Right forelimb (tissue), 1 donor: ENCODE measurements at regions not wholly inside any gene's neighbourhood (a gene's known extent, or its start where the extent isn't known, plus 50 kb on each side); places are given as distances from the start of the nearest gene placed in this dataset.

ENCODE experiments used
- DNase-seq: peaks from one replicate; pipeline ENCODE4 v3.0.0-alpha.2; 2018

DNA sequence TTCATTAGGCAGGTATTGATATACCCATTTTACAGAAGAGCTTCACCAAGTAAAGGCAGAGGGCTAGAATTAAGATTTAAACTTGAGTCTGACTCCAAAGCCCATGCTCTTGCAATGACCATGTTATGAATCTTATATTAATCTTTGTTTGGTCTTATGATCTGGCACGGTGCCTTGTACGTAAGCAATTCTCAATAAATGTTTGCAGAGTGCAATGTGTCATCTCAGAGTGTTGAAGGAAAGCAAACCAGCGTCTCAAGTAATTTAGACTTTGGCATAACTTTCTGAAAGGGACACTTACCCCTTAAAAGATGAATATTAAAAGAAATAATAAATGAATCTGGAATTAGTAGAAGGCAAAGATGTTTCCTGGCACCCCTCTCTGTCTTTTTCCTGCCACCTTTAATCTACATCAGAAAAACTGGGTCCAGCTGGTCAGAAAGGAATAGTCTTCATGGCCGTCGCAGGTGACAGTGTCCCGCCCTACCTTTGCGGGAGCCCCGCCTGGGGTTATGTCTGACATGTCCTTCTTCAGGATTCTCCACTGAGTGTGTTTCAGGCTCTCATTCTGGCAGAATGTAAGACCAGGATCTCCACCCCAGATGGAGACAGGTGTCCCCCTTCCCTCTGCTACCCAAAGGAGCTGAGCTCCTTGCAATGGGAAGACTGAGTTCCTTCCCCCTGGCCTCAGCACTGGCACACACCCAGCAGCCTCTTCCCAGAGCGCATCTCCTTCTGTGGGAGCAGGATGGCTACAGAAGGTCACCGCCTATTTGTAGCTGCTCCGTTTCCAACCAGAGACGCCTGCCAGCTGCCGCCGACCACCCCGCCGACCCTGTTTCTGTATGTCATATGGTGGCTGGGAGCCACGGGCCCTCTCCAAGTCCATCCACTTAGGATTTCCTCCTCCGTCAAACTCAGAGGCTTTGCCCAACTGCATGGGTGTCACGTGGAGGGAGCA lies 266.3 kb upstream of the ECI2 start:
- DNase-seq, result no peak

GRCh38 chr6:4399656-4400055 lies 264.3 kb upstream of the ECI2 start:
- no peak for DNase-seq

GRCh38 chr6:4398791-4399190 lies 263.4 kb upstream of the ECI2 start:
- no peak for DNase-seq

DNA sequence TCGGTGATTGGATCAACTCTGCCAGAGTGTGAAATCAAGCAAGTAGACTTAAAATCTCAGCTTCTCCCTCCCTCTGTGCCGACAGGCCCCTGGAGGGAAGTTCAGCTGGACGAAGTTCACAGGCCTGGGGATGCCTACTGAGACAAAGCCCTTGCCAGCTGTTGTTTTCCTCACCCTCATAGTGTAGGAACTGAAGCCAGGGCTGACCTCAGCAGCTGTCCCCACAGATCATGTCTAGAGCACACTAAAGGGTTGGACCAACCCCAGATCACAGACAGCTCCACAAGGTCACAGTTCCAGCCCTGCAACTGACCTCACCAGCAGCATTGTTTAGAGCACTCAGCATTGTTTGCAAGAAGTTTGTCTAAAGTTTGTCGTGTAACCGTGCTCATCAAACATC lies 261.9 kb upstream of the ECI2 start:
- no peak for DNase-seq

DNA sequence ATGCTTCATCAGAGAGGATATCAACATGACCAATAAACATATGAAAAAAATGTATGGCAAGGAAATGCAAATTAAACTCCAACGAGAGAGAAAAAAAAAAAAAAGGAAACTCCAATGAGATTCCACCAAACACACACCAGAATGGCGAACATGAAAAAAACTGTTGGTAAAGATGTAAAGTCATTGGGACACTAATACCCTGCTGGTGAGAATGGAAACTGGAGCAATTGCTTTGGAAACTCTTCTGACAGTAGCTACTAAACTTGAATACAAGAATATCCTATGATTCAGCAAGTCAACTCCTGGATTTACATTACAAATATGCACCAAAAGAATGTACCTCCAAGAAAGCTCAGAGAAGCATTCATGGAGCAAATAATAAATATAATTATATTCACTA lies 260.7 kb upstream of the ECI2 start:
- DNase-seq, result no peak

DNA sequence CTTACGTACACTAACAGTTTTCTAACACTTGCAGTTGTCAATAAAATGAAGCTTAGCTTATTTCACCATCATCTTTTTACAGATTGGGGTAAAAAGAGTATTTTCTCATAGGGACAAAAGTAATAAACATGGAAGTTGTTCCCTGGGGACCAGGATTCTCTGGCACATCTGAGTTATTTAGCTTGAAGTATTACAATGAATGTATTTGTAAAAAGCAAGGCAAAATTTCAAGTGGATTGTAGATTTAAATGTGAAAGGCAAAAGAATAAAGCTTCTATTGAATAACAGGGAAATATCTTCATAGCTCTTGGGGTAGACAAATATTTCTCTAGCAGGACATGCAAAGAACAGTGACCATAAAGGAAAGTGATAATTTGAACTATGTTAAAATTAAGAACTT lies 260.0 kb upstream of the ECI2 start:
- DNase-seq, result no peak

DNA sequence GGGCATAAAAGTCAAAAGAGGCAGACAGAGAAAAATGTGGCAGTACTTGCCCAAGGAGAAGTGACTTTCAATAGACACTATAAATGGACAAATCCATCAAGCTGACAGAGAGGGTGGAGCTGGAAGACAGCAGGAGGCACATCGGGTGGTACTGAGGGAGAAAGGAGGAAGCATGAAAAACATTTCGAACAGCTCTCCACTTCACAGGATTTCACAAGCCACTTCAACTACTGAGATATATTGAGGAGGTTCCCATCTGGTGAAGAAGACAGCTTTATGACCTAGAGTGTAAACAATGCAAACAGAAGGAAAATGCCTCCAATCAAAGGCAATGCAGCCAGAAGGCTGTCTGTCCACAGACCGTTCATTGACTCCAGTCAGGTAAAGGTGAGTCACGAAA lies 259.4 kb upstream of the ECI2 start:
- no peak for DNase-seq

- DNase-seq, result no peak
These were observed 253.3 kb upstream of the ECI2 start for GRCh38 chr6:4388675-4389074.

DNA sequence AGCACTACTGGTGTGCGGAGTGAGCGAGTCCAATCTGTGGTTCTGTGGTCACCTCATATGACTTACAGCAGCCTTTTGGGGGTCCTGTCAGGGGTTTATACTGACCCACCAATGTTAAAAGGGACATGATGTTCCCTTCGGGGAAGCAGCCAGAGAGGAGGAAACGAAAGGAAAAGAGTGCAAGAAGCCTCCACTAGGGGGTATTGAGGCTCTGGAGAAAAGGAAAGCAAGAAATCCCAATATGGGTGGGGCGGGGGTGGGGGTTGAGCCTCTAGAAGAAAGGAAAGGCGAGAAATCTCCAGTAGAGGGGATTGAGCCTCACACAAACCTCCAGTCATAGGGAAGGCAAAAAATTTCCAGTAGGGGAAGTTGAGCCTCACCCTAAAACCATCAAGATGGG lies 249.3 kb upstream of the ECI2 start:
- no peak for DNase-seq

GRCh38 chr6:4383910-4384638 lies 248.7 kb upstream of the ECI2 start:
- no peak for DNase-seq

DNA sequence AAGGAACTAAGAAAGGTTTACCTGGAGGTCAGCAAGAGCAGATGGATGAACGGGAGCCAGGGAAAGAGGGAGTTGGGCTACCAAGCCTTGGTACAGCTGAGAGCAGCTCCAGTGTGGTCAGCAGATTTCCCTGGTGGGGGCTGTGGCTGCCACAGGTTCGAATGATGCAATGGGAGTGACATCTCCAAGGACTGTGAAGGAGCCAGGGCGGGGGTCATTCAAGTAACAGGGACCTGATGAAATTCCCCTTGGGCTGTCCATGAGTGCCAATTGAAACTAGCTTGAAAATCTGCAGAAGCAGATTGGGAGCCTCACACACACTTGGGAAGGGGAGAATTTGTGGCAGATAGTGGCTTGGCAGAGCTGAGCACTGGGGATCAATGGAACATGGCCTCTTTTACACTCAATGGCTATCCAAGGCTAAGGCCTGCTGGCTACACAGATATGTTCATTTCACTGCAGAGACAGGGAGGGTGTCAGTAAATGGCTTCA lies 247.0 kb upstream of the ECI2 start:
- no peak for DNase-seq

- DNase-seq, result no peak
These were observed 246.0 kb upstream of the ECI2 start for GRCh38 chr6:4381381-4381780.

DNA sequence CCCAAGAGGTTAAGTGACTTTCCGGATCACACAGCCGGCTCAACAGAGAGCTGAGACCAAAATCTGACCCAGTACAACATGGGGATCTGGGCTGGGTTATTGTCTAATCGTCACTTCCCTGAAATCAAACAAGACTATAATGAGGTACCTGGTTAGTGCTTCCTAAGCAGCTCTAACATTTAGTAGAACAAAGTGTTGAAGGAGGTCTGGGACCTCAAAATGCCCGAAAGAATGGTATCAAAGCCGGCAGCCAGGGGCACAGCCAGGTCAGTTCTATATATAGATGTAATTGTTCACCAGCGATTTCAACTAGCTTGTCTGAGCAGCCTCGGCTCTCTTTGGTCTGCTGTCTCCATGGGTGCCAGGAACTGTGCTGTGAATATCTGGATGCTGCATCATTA lies 245.5 kb upstream of the ECI2 start:
- DNase-seq, result no peak

DNA sequence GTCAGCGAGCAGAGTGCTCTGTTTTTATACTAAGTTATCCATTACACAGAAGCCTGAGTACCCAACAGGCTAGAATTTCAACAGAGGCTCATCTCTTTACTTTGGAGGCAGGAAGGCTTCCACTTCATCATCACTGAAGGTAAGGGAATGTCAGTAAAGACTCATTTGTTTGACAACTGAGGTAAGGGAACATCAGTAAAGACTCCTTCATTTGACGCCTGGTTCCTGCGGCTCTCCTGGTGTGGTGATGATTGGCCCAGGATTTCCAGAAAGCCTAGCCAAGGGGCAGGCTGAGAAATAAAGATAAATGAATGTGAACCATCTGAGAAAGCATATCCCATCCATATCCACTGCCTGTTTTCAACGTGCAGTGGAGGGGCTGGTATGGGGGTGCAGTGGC lies 244.6 kb upstream of the ECI2 start:
- no peak for DNase-seq

GRCh38 chr6:4378319-4378996 lies 243.1 kb upstream of the ECI2 start:
- no peak for DNase-seq

GRCh38 chr6:4377603-4378002 lies 242.2 kb upstream of the ECI2 start:
- no peak for DNase-seq

GRCh38 chr6:4374216-4374615 lies 238.8 kb upstream of the ECI2 start:
- peak; percentile 46 for DNase-seq

DNA sequence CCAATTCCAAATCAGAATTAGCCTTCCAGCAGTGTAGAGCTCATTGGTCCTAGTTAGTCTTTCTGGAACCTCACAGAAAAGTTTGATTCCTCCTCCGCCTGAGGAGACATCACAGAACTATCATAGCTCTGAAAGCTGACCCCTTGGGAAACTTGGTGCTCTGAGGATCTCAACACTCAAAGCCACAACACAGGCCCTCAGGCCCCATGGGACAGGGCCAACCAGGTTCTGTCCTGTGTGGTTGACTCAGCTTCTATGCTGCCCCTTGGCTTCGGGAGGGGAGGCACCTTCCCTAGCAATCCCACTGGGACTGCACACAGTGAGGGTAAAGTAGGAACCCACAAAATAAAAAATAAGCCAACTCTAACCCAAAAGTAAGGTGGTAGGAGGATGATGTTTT lies 237.5 kb upstream of the ECI2 start:
- no peak for DNase-seq

GRCh38 chr6:4371207-4371921 lies 236.0 kb upstream of the ECI2 start:
- no peak for DNase-seq

GRCh38 chr6:4370066-4370465 lies 234.7 kb upstream of the ECI2 start:
- DNase-seq, result no peak

- DNase-seq, result no peak
These were observed 234.2 kb upstream of the ECI2 start for GRCh38 chr6:4369616-4370015.

DNA sequence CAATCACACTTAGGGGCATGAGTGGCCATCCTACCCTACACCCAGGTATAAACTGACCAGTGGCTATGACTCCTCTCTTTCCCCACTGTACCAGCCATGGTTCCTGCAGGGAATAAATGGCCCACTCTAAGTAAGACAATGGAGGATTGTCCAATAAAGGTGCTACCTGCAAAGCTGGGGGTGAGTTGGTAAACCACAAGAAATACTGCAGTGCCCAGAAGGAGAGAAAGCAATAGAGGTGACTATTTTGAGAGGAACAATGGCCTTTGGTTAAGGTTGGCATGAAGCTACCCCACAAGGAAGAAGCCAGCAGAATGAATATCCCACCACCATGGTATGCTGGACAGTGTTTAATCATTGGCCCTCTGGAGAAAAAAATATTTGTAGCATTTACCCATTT lies 233.3 kb upstream of the ECI2 start:
- no peak for DNase-seq

DNA sequence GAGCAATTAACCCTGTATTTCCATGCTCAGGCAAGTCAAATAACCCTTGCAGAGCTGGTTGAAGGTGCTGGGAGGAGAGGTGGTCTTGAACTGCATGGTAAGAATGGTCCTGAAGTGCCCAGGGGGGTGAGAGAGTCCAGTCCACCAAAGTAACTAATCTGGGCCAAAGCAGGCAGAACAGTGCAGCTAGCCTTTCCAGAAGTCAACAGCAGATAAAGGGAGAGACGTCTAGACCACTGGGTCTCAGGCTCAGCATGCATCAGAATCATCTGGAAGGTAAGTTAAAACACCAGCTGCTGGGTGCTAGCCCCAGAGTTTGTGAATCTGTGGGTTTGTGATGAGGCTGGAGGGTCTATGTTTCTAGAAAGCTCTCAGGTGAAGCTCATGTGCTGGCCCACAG lies 232.3 kb upstream of the ECI2 start:
- no peak for DNase-seq
